AML-193 (cell line): ENCODE measurements at regions not wholly inside any gene's neighbourhood (a gene's known extent, or its start where the extent isn't known, plus 50 kb on each side); places are given as distances from the start of the nearest gene placed in this dataset.
"Not testable (repeated sequence)": the region's sequence is repeated elsewhere in the genome, so short reads cannot be mapped to it uniquely, and the experiment has no call there.

Experiments used
- DNase-seq, 2 experiments: peaks; one replicate each; lab custom pipeline; 2025; lab: John Stamatoyannopoulos, UW

- no peak for DNase-seq
Observed at GRCh38 chr12:41663598-41664265, 475.6 kb downstream of the PDZRN4 start.

DNA sequence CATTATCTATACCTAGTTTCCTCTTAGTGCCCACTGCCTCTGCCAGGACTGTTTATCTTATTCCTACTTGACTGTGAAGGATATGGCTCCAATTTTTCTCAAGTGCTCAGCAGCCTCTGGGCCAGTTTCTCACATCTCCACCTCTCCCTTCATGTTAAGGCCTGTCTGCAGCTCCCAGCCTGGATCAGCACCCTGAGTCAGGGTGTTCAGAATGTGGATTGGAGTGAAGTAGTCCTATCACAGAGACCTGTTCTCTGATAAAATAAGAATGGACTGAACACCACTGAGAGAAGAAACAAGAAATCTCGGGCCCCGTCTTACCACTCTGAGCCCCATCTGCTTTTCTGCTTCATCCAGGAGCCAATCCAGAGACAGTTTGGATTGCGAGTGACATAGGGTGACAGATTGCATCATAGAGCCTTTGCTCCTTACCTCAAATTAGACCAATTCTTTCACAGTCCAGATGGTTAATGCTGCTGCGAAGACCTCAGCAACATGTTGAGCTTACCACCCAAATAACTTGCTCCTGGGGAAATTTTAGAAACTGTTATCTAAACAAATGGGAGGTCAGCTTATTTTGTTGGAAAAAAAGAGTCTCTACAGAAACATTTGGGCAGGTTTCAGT is 473.1 kb downstream of the PDZRN4 start:
- DNase-seq: no peak

DNA sequence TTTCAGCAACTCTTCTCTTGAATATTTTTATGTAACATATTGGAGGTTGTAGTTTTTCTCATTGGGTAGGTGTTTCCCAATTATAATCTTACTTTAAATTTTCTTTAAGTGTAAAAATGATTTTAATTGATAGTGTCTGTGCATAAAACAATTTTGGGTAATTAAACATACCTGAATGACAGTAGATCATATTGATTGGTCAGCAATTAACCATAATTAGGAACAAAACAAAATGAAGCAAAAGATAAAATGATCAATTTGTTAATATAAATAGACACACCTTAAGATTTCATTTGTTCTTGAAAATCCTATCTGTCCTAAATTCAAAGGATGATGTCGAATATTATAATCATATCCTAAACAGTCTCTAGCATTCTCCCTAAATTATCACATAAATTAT is 468.3 kb downstream of the PDZRN4 start:
- no peak for DNase-seq

GRCh38 chr12:41653386-41654326 is 465.5 kb downstream of the PDZRN4 start:
- DNase-seq: no peak

DNA sequence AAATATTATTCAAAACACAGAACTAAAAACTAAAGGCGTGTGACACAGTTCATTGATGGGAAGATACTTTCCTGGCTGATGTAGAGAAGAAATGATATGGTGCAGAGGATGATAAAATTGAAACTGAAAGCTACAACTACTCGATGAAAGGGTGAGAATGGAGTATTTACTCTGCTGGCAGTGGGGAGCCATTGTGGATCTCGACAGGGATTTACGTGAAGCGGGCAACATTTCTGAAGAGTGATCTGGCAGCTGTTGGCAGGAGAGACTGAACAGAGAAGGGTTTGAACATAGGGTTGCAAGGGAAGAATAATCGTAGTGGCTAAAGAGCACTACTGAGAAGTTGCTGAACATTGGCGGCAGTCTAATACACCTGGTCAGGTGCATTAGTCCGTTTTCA is 464.9 kb downstream of the PDZRN4 start:
- no peak for DNase-seq

DNA sequence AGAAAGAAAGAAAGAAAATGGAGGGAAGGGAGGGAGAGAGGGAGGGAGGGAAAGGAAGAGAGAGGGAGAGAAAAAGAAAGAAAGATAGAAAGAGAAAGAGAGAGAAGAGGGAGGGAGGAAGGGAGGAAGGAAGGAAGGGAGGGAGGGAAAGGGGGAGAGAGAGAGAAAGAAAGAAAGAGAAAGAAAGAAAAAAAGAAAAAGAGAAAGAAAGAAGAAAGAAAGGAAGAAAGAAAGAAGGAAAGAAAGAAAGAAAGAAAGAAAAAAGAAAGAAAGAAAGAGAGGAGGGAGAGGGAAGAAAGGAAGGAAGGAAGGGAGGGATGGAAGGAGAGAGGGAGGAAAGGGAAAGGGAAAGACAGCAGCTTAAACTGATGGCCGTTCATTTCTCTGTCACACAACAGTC is 457.5 kb downstream of the PDZRN4 start:
- DNase-seq: no peak

DNA sequence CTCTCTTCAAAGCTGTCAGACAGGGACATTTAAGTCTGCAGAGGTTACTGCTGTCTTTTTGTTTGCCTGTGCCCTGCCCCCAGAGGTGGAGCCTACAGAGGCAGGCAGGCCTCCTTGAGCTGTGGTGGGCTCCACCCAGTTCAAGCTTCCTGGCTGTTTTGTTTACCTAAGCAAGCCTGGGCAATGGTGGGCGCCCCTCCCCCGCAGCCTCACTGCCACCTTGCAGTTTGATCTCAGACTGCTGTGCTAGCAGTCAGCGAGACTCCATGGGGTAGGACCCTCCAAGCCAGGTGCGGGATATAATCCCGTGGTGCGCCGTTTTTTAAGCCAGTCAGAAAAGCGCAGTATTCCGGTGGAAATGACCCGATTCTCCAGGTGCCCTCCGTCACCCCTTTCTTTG is 454.7 kb downstream of the PDZRN4 start:
- DNase-seq: not testable (repeated sequence)

GRCh38 chr12:41636653-41637052 is 448.5 kb downstream of the PDZRN4 start:
- DNase-seq: no peak

DNA sequence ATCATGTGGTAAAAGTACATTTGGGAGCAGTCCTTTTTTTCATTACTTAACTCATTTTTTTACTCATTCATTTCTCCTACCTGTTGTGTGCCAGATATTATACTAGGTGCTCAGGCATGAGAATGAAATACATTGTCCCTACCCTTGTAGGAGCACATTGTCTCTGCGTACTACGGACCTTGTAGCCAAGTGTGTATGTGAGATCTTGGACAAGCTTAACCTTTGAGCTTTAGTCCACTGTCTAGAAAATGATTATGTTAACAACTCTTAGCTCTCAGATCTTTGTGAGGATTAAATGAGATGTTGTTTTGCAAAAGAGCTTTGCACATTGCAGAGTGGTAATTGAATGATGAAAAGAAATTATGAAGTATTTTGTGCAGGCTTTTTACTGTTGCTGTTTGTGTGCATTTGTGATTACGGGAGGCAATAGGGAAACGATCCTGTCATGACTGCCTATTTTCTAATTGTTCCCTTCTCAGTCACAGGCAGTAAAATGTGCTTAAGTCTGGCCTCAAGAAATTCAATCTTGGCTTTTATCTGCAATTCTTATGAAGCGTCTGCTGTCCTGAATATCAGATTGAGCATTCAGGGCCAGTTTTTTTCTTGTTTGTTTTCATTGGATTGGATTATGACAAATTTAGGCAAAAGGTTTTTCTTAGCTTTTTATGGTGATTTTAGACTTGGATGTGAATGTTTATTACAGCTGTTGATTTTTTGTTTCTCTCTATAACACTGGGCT is 447.7 kb downstream of the PDZRN4 start:
- DNase-seq: no peak

DNA sequence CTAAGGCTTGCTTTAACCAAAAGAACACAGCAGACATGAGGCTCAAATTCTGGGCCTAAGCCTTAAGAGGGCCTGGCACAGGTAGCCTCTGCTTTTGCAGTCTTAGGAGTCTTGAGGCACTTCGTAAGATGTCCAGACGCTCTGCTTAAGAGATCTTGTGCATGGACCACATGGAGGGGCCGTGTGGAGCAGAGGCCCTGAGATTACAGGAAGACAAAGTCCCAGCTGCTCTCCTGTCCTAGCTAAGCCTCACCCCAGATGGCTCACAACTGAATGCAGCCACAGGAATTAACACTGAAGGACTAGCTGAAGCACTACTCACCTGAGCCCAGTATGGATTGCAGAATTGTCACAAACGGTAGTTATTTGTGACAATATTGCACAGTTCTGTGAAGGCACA is 446.0 kb downstream of the PDZRN4 start:
- no peak for DNase-seq

DNA sequence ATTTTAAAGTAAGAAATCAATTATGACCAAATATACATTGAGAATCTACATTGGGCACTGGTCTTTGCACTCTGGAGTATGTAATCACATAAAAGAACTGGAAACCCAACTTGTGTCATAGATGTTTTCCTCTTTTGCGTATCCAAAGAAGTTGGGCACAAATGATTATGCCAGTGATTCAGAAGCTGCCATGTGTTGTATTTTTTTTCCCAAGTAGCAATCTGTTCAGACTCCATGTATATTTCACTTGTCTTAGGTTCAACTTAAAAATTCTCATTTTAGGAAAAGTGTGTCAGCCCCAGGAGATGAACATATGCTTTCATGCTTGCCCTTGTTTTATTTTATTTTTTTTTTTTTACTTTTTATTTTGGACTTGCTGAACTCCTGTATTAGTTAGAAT is 441.5 kb downstream of the PDZRN4 start:
- no peak for DNase-seq

DNA sequence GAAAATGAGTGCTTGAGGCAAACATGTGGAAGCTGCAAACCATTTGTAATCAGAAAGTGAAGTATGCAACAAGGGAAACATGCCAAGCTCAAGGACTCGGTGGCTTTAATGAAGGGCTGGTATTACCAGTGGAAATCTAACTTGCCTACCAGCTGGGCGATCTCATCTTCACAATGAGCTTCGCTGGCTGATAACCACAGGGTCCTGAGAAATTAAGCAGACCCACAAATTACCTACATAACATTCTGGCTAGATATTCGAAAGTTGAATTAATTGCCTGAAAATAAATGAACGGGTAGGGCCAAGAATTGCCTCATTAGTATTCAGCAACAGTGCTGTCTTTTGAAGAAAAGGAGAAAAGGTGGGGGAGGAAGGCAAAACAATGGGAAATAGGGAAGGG is 439.4 kb downstream of the PDZRN4 start:
- DNase-seq: no peak

- no peak for DNase-seq
Observed at GRCh38 chr12:41624571-41624970, 436.5 kb downstream of the PDZRN4 start.
